WTC11 (cell line): ENCODE measurements at regions not wholly inside any gene's neighbourhood (a gene's known extent, or its start where the extent isn't known, plus 50 kb on each side); places are given as distances from the start of the nearest gene placed in this dataset.

Experiments
- ATAC-seq: fragments of 200-7000 bp; cut with Tn5 transposase; 2 replicates; pipeline ENCODE4 v1.10.0; 2021; ENCODE audit warnings: mild to moderate bottlenecking, moderate library complexity
- CTCF ChIA-PET: fragments of 300-600 bp; sonication (Branson Sonifier 250); formaldehyde crosslinking; loops from one replicate; lab custom pipeline; 2021; ENCODE audit warnings: antibody characterized with exemption; lab: Charles Lee
- POLR2A ChIA-PET: fragments of 350-600 bp; sonication (Branson Sonifier 250); formaldehyde crosslinking; loops from one replicate; lab custom pipeline; 2021; ENCODE audit warnings: antibody characterized with exemption; lab: Charles Lee
- DNase-seq: peaks from one replicate; pipeline ENCODE4 v3.0.0; 2021; ENCODE audit warnings: low spot score
- H3K27ac Mint-ChIP-seq: 2 replicates; pipeline ENCODE4 v1.8.0; 2021; ENCODE audit warnings: mixed read lengths
- H3K27me3 Mint-ChIP-seq: 2 replicates; pipeline ENCODE4 v1.8.0; 2021; ENCODE audit warnings: low read depth, mild to moderate bottlenecking, moderate library complexity, mixed read lengths
- H3K36me3 Mint-ChIP-seq: 2 replicates; pipeline ENCODE4 v1.8.0; 2021; ENCODE audit warnings: mixed read lengths
- H3K4me1 Mint-ChIP-seq: 2 replicates; pipeline ENCODE4 v1.8.0; 2022; ENCODE audit warnings: mixed read lengths
- H3K4me3 Mint-ChIP-seq: 2 replicates; pipeline ENCODE4 v1.8.0; 2021; ENCODE audit warnings: mild to moderate bottlenecking, moderate library complexity, mixed read lengths
- H3K9me3 Mint-ChIP-seq: 2 replicates; pipeline ENCODE4 v1.8.0; 2021; ENCODE audit warnings: mixed read lengths
- ATF6 ChIP-seq: sonication (generic); formaldehyde crosslinking; IDR thresholded peaks from 2 replicates; pipeline ENCODE4 v1.8.1; 2023; ENCODE audit warnings: mild to moderate bottlenecking, missing genetic modification reagents
- CBFB ChIP-seq: sonication (generic); formaldehyde crosslinking; IDR thresholded peaks from 2 replicates; pipeline ENCODE4 v1.8.1; 2022; ENCODE audit warnings: mild to moderate bottlenecking, low read depth, missing genetic modification reagents
- E2F1 ChIP-seq: sonication (generic); formaldehyde crosslinking; IDR thresholded peaks from 2 replicates; pipeline ENCODE4 v1.8.0; 2022; ENCODE audit warnings: mild to moderate bottlenecking, missing genetic modification reagents
- E2F5 ChIP-seq: sonication (generic); formaldehyde crosslinking; IDR thresholded peaks from 2 replicates; pipeline ENCODE4 v1.8.1; 2022; ENCODE audit warnings: mild to moderate bottlenecking, moderate library complexity, missing genetic modification reagents
- FOXP4 ChIP-seq: sonication (generic); formaldehyde crosslinking; IDR thresholded peaks from 2 replicates; pipeline ENCODE4 v1.8.0; 2022; ENCODE audit warnings: mild to moderate bottlenecking, missing genetic modification reagents
- GABPB1 ChIP-seq: sonication (generic); formaldehyde crosslinking; IDR thresholded peaks from 2 replicates; pipeline ENCODE4 v1.8.1; 2023; ENCODE audit warnings: mild to moderate bottlenecking, missing genetic modification reagents
- MYBL2 ChIP-seq: sonication (generic); formaldehyde crosslinking; IDR thresholded peaks from 2 replicates; pipeline ENCODE4 v1.8.1; 2023; ENCODE audit warnings: mild to moderate bottlenecking, moderate library complexity, missing genetic modification reagents
- NR3C1 ChIP-seq: sonication (generic); formaldehyde crosslinking; conservative IDR thresholded peaks from 2 replicates; pipeline ENCODE4 v1.8.1; 2023; ENCODE audit warnings: low read depth, mild to moderate bottlenecking, missing genetic modification reagents
- PREB ChIP-seq: sonication (generic); formaldehyde crosslinking; IDR thresholded peaks from 2 replicates; pipeline ENCODE4 v1.8.1; 2022; ENCODE audit warnings: mild to moderate bottlenecking, missing genetic modification reagents, moderate library complexity, borderline replicate concordance
- RELA ChIP-seq: sonication (generic); formaldehyde crosslinking; IDR thresholded peaks from 2 replicates; pipeline ENCODE4 v1.8.1; 2022; ENCODE audit warnings: missing genetic modification reagents, mild to moderate bottlenecking, borderline replicate concordance
- SP1 ChIP-seq: sonication (generic); formaldehyde crosslinking; conservative IDR thresholded peaks from 2 replicates; pipeline ENCODE4 v1.8.1; 2022; ENCODE audit warnings: missing genetic modification reagents
- TCF7 ChIP-seq: sonication (generic); formaldehyde crosslinking; IDR thresholded peaks from 2 replicates; pipeline ENCODE4 v1.8.0; 2022; ENCODE audit warnings: mild to moderate bottlenecking, low read depth, missing genetic modification reagents, moderate library complexity
- ZNF121 ChIP-seq: sonication (generic); formaldehyde crosslinking; IDR thresholded peaks from 2 replicates; pipeline ENCODE4 v1.8.0; 2023; ENCODE audit warnings: missing genetic modification reagents
- ZNF396 ChIP-seq: fragments of 250-450 bp; sonication (Bioruptor Pico); IDR thresholded peaks from 2 replicates; pipeline ENCODE4 v1.8.0; 2021; ENCODE audit warnings: mild to moderate bottlenecking, moderate library complexity, borderline replicate concordance
- ZNF532 ChIP-seq: fragments of 250-450 bp; sonication (Bioruptor Pico); IDR thresholded peaks from 2 replicates; pipeline ENCODE4 v1.9.0; 2021; ENCODE audit warnings: mild to moderate bottlenecking, borderline replicate concordance

- no peak overlapping the region for H3K27ac Mint-ChIP-seq
- no peak for ATAC-seq
Measured at GRCh38 chr2:238571661-238572372, 145.1 kb downstream of the ASB1 start.

GRCh38 chr2:238573065-238573778 lies 146.5 kb downstream of the ASB1 start:
- CTCF ChIA-PET: interaction anchor here (0.6 to 3.7 kb wide), 17 partner anchors 12 to 310 kb away, joined by 3 to 17 read pairs (median 5); no protein-coding TSS in a partner anchor
- DNase-seq (peak; percentile 66), ATAC-seq (peak; percentile 89)
- Mint-ChIP-seq H3K27ac (no peak overlapping the region), H3K9me3 (peaks cover 4% of the 10 kb centered on the region; the same call in 1 of the 2 replicates), H3K4me1 (no peaks in the 10 kb centered on the region), H3K36me3 (no peaks in the 10 kb centered on the region), H3K27me3 (no peaks in the 10 kb centered on the region), H3K4me3 (no peak overlapping the region)
- POLR2A ChIA-PET: no interaction called here
- no peak for TF ChIP-seq E2F1 (CRISPR knock-in tag)
- TF ChIP-seq ZNF532 (CRISPR knock-in tag): no peak
- no peak for TF ChIP-seq MYBL2 (CRISPR knock-in tag)
- TF ChIP-seq ZNF121 (CRISPR knock-in tag): peak; percentile 75
- TF ChIP-seq PREB: no peak
- no peak for TF ChIP-seq GABPB1 (CRISPR knock-in tag)
- TF ChIP-seq ZNF396 (CRISPR knock-in tag): no peak
- no peak for TF ChIP-seq ATF6 (CRISPR knock-in tag)
- TF ChIP-seq E2F5 (CRISPR knock-in tag): no peak
- no peak for TF ChIP-seq NR3C1 (CRISPR knock-in tag)

More at GRCh38 chr2:238571661-238572372, 145.1 kb downstream of the ASB1 start:
- no peaks in the 10 kb centered on the region for H3K27me3 Mint-ChIP-seq
- peaks cover 4% of the 10 kb centered on the region; the same call in 1 of the 2 replicates for H3K9me3 Mint-ChIP-seq
- DNase-seq: no peak
- TF ChIP-seq RELA (no peak), FOXP4 (CRISPR knock-in tag) (no peak), ATF6 (CRISPR knock-in tag) (no peak), TCF7 (no peak), SP1 (CRISPR knock-in tag) (no peak), CBFB (CRISPR knock-in tag) (no peak)
- H3K4me3 Mint-ChIP-seq: no peak overlapping the region
- ChIA-PET POLR2A (no interaction called here), CTCF (interaction anchor here (0.5 to 1.6 kb wide), 5 partner anchors 25 to 204 kb away, joined by 3 to 5 read pairs (median 3); no protein-coding TSS in a partner anchor)
- H3K4me1 Mint-ChIP-seq: no peaks in the 10 kb centered on the region
- no peaks in the 10 kb centered on the region for H3K36me3 Mint-ChIP-seq
